ENCODE measurements at regions not wholly inside any gene's neighbourhood (a gene's known extent, or its start where the extent isn't known, plus 50 kb on each side); places are given as distances from the start of the nearest gene placed in this dataset.
"Not testable (repeated sequence)": the region's sequence is repeated elsewhere in the genome, so short reads cannot be mapped to it uniquely, and the experiment has no call there.

DNA sequence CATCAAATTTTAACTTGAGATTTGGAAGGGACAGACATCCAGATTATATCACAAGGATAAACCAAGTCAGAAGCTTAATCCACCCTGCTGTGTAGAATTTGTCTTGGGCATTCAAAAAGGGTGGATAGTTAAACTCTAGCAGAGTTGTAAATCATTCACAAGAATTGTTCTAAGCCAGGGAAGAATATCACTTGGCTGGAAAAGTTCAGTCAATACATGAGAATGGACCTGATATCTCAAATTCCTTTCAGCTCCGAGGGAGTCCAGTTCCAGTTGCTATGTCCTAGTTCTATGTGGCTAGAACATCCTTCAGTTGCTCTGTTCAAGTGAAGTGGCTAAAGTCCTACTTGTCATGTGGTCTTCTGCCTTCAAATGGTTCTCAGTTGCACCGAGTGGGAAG, 351.8 kb upstream of the JARID2 start:
- DNase-seq (ENCODE audit: low read depth in 1 of 2, low spot score in 1 of 2): no peak
- TF ChIP-seq JUND (IDR thresholded peaks at IDR 0.05; ENCODE audit: low read depth): no peak
- in situ Hi-C loops (cut with HindIII; ENCODE audit: low pct_unique_long_range_greater_than_20kb, low sequenced_read_pairs): no loop called here

DNA sequence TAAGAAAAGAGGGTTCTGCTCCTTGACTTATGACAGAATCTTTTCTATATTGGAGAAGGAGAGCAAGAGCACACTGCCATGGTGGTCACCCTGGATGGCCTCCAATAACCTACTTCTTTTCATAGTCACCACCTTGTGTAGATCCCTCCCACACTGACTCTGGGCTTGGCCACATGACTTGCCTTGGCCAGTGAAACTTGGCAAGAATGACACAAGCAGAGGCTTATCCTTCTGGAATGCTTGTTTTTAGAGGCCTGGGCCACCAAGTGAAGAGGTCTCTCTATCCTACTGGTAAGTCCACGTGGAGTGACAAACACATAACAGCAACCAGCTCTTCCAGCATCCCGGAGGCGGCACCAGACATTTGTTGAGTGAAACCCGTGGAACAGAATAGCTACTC, 349.4 kb upstream of the JARID2 start:
- no peak for DNase-seq (ENCODE audit: low read depth in 1 of 2, low spot score in 1 of 2)
- in situ Hi-C loops (cut with HindIII; ENCODE audit: low pct_unique_long_range_greater_than_20kb, low sequenced_read_pairs): no loop called here
- no peak for TF ChIP-seq JUND (IDR thresholded peaks at IDR 0.05; ENCODE audit: low read depth)

DNA sequence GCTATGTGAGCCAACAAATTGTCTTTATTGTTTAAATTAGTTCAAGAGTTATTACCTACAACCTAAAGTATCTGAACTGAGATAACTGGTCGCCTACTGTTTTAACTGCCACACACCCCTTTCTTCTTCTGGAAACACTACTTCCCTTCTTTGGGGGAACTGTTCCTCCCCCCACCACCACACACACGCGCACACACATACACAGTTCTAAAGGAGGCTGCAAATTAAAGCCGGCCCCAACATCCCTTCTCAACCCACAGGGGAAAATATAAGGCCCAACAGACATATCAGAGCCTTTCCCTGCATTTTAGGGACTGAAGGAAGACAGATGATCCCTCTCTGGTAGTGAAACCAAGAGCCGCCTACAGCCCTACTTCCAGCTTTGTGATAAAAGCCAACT, 348.0 kb upstream of the JARID2 start:
- TF ChIP-seq JUND (IDR thresholded peaks at IDR 0.05; ENCODE audit: low read depth): no peak
- no peak for DNase-seq (ENCODE audit: low read depth in 1 of 2, low spot score in 1 of 2)
- in situ Hi-C loops (cut with HindIII; ENCODE audit: low pct_unique_long_range_greater_than_20kb, low sequenced_read_pairs): no loop called here

DNA sequence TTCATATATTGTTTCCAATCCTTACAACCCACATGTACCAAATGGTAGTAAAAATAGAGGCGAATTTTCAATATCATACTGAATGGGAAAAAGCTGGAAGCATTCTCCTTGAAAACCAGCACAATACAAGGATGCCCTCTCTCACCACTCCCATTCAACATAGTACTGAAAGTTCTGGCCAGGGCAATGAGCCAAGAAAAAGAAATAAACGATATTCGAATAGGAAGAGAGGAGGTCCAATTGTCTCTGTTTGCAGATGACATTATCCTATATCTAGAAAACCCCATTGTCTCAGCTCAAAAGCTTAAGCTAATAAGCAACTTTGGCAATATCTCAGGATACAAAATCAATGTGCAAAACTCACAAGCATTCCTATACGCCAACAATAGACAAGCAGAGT, 346.4 kb upstream of the JARID2 start:
- DNase-seq (ENCODE audit: low read depth in 1 of 2, low spot score in 1 of 2); in situ Hi-C loops (cut with HindIII; ENCODE audit: low pct_unique_long_range_greater_than_20kb, low sequenced_read_pairs): not testable (repeated sequence)

- TF ChIP-seq JUND (IDR thresholded peaks at IDR 0.05; ENCODE audit: low read depth): no peak
- no peak for DNase-seq (ENCODE audit: low read depth in 1 of 2, low spot score in 1 of 2)
- in situ Hi-C loops (cut with HindIII; ENCODE audit: low pct_unique_long_range_greater_than_20kb, low sequenced_read_pairs): no loop called here
Measured at GRCh38 chr6:14900919-14901318, 344.9 kb upstream of the JARID2 start.

DNA sequence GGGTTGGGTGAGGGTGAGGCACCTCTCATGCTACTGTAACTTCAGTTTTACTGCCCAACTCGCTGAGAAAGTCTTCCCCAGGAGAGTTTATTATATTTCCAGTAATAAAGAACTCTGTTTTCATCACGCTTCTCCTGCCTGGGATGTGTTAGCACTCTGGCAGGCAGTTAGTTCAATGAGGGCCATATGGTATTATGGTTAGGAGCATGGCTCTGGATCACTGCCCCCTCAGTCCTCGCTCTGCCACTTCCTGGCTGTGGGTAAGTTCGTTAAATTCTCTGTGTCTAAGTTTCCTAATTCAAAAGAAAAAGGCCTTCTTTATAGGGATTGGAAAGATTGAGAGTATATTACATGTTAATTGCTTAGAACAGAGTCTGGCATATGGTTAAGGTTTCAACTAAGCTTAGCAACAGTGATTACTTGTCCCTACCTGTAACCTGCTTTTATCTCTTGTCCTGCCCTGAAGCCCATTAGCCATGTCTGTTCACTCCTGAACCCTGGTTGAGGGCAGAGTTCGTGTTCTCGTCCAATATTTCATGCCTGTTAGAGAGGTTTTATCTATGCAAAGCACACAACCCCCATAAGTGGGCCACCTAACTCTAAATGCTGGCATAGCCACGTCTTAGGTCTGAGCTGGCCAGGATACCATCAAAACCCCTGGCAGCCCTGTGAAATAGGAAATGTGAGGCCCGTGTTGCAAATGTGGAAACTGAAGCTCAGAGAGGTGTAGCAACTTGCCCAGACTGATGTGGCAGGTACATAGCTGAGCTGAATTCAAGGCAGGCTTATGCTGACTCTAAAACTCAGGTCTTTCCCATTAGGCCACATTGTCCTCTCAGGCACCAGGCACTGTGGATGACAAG, 342.5 kb upstream of the JARID2 start:
- no peak for DNase-seq (ENCODE audit: low read depth in 1 of 2, low spot score in 1 of 2)
- no peak for TF ChIP-seq JUND (IDR thresholded peaks at IDR 0.05; ENCODE audit: low read depth)
- in situ Hi-C loops (cut with HindIII; ENCODE audit: low pct_unique_long_range_greater_than_20kb, low sequenced_read_pairs): no loop called here

DNA sequence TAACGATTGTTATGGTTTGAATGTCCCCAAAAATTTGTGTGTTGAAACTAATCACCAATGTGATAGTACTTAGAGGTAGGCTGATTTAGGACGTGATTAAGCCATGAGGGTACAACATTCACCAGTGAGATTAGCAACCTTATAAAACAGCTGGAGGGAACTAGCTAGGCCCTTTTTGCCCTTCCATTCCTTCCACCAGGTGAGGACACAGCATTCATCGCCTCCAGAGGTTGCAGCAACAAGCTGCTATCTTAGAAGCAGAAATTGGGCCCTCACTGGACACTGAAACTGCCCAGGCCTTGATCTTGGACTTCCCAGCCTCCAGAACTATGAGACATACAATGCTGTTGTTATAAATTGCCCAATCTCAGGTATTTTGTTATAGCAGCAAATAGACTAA, 340.7 kb upstream of the JARID2 start:
- no peak for TF ChIP-seq JUND (IDR thresholded peaks at IDR 0.05; ENCODE audit: low read depth)
- no peak for DNase-seq (ENCODE audit: low read depth in 1 of 2, low spot score in 1 of 2)
- in situ Hi-C loops (cut with HindIII; ENCODE audit: low pct_unique_long_range_greater_than_20kb, low sequenced_read_pairs): no loop called here

- in situ Hi-C loops (cut with HindIII; ENCODE audit: low pct_unique_long_range_greater_than_20kb, low sequenced_read_pairs): no loop called here
- DNase-seq (ENCODE audit: low read depth in 1 of 2, low spot score in 1 of 2): no peak
- no peak for TF ChIP-seq JUND (IDR thresholded peaks at IDR 0.05; ENCODE audit: low read depth)
Measured at GRCh38 chr6:14906621-14907020, 339.2 kb upstream of the JARID2 start.

GRCh38 chr6:14910692-14911547, 334.9 kb upstream of the JARID2 start:
- in situ Hi-C loops (cut with HindIII; ENCODE audit: low pct_unique_long_range_greater_than_20kb, low sequenced_read_pairs): no loop called here
- no peak for DNase-seq (ENCODE audit: low read depth in 1 of 2, low spot score in 1 of 2)
- TF ChIP-seq JUND (IDR thresholded peaks at IDR 0.05; ENCODE audit: low read depth): no peak

GRCh38 chr6:14912226-14912625, 333.6 kb upstream of the JARID2 start:
- in situ Hi-C loops (cut with HindIII; ENCODE audit: low pct_unique_long_range_greater_than_20kb, low sequenced_read_pairs): no loop called here
- no peak for TF ChIP-seq JUND (IDR thresholded peaks at IDR 0.05; ENCODE audit: low read depth)
- DNase-seq (ENCODE audit: low read depth in 1 of 2, low spot score in 1 of 2): no peak

GRCh38 chr6:14912706-14913105, 333.2 kb upstream of the JARID2 start:
- TF ChIP-seq JUND (IDR thresholded peaks at IDR 0.05; ENCODE audit: low read depth): no peak
- in situ Hi-C loops (cut with HindIII; ENCODE audit: low pct_unique_long_range_greater_than_20kb, low sequenced_read_pairs): no loop called here

DNA sequence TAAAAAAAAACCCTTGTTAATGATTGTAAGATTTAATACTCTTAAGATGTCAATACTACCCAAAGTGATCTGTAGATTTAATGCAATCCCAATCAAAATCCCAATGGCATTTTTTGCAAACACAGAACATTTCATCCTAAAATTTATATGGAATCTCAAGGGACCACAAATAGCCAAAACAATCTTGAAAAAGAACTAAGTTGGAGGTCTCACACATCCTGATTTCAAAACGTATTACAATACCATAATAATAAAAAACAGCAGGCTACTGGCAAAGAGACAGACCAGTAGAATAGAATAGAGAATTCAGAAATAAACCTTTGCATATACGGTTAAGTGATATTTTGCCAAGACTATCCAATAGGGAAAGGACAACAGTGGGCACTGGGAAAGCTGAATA, 331.9 kb upstream of the JARID2 start:
- in situ Hi-C loops (cut with HindIII; ENCODE audit: low pct_unique_long_range_greater_than_20kb, low sequenced_read_pairs): no loop called here
- TF ChIP-seq JUND (IDR thresholded peaks at IDR 0.05; ENCODE audit: low read depth): no peak
- DNase-seq (ENCODE audit: low read depth in 1 of 2, low spot score in 1 of 2): no peak

More at GRCh38 chr6:14912706-14913105, 333.2 kb upstream of the JARID2 start:
- no peak for DNase-seq (ENCODE audit: low read depth in 1 of 2, low spot score in 1 of 2)
